Effector memory CD4-positive, alpha-beta T cell (primary cell): ENCODE measurements at regions not wholly inside any gene's neighbourhood (a gene's known extent, or its start where the extent isn't known, plus 50 kb on each side); places are given as distances from the start of the nearest gene placed in this dataset.

Experiments
- DNase-seq, 3 donors: peaks; one replicate each; pipeline ENCODE4 v3.0.0-alpha.2; 2020
- H3K27ac ChIP-seq: 2 replicates; pipeline ENCODE4 v1.7.0; 2013; ENCODE audit warnings: mild to moderate bottlenecking, low read length, moderate library complexity; ENCODE audit not compliant: insufficient read depth, poor library complexity, severe bottlenecking
- H3K27me3 ChIP-seq: replicated peaks from 2 replicates; pipeline ENCODE4 v1.7.0; 2013; ENCODE audit warnings: mild to moderate bottlenecking, low read length; ENCODE audit not compliant: insufficient read depth, control insufficient read depth, poor library complexity, severe bottlenecking
- H3K36me3 ChIP-seq: 2 replicates; pipeline ENCODE4 v1.7.0; 2013; ENCODE audit warnings: mild to moderate bottlenecking, low read length, moderate library complexity; ENCODE audit not compliant: control insufficient read depth, insufficient read depth
- H3K4me1 ChIP-seq: 2 replicates; pipeline ENCODE4 v1.7.0; 2013; ENCODE audit warnings: low read length, mild to moderate bottlenecking; ENCODE audit not compliant: control insufficient read depth, insufficient read depth, poor library complexity, severe bottlenecking
- H3K4me3 ChIP-seq: 2 replicates; pipeline ENCODE4 v1.7.0; 2013; ENCODE audit warnings: low read length, low read depth, mild to moderate bottlenecking; ENCODE audit not compliant: insufficient read depth, poor library complexity, severe bottlenecking
- H3K9me3 ChIP-seq: 2 replicates; pipeline ENCODE4 v1.7.0; 2013; ENCODE audit warnings: mild to moderate bottlenecking, low read length, moderate library complexity; ENCODE audit not compliant: control insufficient read depth

DNA sequence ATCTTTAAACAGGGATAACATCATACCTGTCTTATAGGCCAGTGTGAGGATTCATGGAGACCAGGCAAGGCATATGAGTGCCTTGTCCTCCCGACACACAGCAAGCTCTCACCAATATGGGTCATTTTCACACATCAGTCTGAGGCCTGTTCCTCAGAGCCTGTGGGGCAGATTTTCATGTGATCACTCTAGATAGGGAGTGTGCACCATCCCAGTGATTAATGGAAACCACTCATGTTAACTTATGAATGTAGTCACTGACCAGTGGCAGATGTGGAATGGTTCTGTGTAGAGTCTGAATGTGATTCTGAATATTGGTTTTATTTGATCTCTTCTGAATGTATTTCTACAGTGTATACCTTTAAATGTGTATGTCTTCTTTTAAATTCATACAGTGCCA lies 219.7 kb upstream of the SFSWAP start:
- Histone ChIP-seq H3K36me3 (no peaks in the 10 kb centered on the region), H3K27me3 (no peaks in the 10 kb centered on the region), H3K4me3 (no peak overlapping the region), H3K9me3 (no peaks in the 10 kb centered on the region), H3K27ac (no peak overlapping the region), H3K4me1 (no peaks in the 10 kb centered on the region)
- DNase-seq = no peak

DNA sequence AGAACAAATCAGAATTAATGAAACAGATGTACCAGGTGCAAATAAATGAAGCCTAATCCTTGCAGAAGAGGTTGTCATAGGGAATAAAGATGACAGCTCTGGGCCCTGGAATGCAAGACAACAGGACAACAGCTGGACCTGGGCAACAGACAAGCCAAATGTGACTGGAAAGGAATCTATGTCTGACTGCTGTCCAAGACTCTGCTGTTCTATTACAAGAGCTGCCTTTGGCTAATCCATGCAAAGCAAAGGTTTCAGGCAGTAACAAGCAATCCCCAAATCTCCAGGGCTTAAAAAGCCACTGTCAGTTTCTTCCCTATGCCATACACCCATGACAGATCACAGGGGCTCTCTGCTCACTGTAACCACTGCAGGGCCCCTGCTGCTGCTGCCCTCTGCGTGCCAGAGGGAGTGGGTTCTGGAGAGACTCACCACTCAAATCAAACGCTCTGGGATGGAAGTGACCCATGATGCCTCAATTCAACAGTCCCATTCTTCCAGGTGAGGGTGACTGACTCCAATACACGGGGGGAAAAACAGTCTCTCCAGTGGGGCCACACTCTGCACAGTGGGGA lies 218.9 kb upstream of the SFSWAP start:
- Histone ChIP-seq H3K9me3 (no peaks in the 10 kb centered on the region), H3K27me3 (no peaks in the 10 kb centered on the region), H3K36me3 (no peaks in the 10 kb centered on the region), H3K4me3 (no peak overlapping the region), H3K27ac (no peak overlapping the region), H3K4me1 (no peaks in the 10 kb centered on the region)
- no peak for DNase-seq

DNA sequence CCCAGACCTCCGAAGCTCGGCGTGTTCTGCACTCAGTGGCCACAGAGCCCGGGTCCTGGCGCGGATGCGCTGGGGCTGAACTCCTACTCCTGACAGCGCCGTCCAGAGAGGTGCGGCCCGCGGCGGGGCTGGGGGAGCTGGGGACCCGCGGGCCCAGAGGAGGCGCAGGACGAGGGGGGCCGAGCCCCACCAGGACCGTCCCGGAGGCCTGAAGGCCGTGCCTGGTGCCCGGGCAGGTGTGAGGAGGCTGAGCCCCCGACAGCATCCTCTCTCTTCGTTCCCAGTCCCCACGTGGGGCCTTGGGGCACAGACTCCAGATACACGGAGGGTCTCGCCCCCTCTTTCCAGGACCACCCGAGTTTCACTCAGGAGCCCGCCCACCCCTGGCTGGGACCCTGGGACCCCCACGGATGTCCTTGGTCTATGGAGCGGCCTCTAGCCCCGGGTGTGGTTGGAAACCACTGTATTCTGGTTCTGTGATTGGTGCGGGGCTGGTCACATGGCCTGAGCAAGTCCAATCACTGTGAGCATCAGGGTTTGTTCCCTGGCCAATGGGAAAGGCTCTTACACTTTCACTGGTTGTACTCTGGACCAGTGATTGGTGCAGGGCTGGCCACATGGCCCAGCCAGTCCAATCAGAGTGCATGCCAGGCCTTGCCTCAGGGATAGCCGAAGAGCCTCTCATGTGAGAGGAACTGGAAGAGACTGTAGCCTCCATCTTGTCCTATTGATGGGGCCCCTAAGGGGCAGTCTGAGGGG lies 217.6 kb upstream of the SFSWAP start:
- no peaks in the 10 kb centered on the region for H3K4me1 ChIP-seq
- H3K9me3 ChIP-seq = no peaks in the 10 kb centered on the region
- no peak overlapping the region for H3K4me3 ChIP-seq
- H3K27ac ChIP-seq = no peak overlapping the region
- no peak for DNase-seq
- H3K36me3 ChIP-seq = no peaks in the 10 kb centered on the region
- no peaks in the 10 kb centered on the region for H3K27me3 ChIP-seq

DNA sequence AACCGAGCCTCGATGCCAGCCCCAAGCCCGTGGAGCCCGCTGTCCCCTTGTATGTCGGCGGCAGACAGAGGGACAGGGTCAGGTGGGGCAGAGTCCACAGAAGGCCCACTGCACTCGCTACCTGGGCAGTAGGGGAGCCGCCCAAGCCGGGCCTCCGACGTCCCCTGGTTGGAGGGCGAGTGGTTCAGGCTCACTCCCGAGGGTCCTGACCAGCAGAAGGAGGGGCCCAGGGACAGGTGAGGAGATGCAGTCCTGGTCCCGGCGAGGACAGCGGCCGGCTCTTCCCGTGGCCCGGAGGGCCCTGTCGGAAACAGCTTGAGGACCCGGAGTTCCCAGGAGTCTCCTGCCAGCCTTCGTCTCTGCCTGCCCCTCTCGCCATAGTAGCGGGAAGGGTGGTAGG lies 216.7 kb upstream of the SFSWAP start:
- H3K27me3 ChIP-seq = no peaks in the 10 kb centered on the region
- no peak overlapping the region for H3K27ac ChIP-seq
- H3K4me3 ChIP-seq = no peak overlapping the region
- H3K9me3 ChIP-seq = no peaks in the 10 kb centered on the region
- H3K36me3 ChIP-seq = no peaks in the 10 kb centered on the region
- H3K4me1 ChIP-seq = no peaks in the 10 kb centered on the region
- no peak for DNase-seq

DNA sequence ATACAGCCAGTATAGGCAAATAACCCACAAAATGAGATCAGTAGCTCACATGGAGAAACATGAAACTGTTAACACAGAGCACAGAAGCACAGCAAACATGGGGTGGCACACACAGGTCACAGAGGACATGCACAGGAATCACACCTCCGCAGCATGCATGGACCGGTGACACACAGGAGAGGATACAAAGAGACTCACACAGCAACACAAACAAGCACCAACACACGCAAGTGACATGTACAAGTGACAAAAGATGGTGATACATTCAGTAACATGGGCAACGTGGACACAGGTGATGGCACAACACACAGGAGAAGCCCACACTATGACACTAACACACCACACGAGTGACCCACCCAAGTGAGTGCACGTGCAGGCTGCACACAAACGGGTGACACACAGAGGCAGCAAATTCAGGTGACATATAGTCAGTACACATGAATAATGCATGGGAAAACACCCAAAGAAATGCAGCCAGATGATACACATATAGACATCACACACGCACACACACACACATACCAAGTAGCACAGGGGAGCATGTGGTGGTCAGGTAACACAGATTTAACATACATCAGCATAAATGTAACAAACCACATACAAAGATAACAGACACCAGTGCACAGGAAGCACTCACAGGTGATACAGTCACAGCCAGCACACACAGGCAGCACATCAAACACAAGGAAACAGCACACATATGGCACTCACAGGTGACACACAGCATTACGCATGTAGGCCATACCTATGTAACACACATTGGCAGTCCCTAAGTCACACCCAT lies 216.0 kb upstream of the SFSWAP start:
- Histone ChIP-seq H3K4me1 (no peaks in the 10 kb centered on the region), H3K27ac (no peak overlapping the region), H3K36me3 (no peaks in the 10 kb centered on the region), H3K27me3 (no peaks in the 10 kb centered on the region), H3K4me3 (no peak overlapping the region), H3K9me3 (no peaks in the 10 kb centered on the region)
- DNase-seq = no peak

DNA sequence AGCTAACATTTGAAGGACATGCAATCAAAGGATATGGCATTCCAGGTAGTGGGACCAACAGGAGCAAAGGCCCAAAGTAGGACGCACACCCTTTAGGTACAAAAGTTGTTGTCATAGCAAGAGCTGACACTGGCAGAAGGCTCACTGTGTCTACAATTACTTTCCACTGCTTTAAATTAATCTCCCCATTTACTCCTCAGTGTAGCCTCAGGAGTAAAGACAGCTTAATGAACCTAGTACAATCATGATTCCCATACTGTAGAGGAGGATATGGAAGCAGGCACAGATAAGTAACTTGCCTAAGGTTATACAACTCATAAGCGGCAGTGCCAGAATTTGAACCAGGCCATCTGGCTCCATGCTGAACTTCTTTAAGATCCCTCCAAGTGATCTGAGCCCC lies 212.9 kb upstream of the SFSWAP start:
- Histone ChIP-seq H3K9me3 (no peaks in the 10 kb centered on the region), H3K36me3 (no peaks in the 10 kb centered on the region), H3K27me3 (no peaks in the 10 kb centered on the region), H3K4me1 (no peaks in the 10 kb centered on the region), H3K4me3 (no peak overlapping the region), H3K27ac (no peak overlapping the region)
- no peak for DNase-seq

DNA sequence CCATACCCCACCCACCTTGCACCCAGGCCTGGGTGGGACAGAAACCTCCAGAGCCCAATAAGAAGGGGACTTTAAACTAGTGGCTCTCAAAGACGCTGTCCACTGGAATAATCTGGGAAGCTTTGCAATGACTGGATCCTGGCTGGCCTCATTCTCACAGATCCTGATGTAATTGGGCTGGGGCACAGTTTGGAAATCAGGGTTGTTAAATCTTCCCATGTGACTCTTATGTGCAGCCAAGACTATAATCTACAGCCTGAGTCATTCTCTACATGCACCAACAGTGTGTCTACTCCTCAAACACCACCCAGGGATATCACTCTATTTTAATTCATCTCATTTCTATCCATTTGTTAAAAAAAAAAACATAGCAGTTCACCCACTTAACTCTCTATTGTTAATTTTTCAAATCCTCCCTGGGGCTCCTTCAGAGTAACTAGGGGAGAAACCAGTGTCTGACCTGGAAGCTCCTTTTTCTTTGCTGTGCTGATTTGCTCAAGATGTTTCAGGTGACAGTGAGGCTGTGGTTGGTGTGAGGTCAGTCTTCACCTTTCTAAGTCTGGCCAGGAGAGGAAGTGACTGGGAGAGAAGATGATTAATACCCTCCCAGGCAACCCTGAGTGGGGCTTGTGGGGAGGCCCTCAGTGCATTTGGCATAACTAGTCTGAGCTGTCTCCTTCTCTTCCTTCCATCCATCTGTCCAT lies 211.6 kb upstream of the SFSWAP start:
- Histone ChIP-seq H3K4me3 (no peak overlapping the region), H3K27ac (no peak overlapping the region), H3K36me3 (no peaks in the 10 kb centered on the region), H3K9me3 (no peaks in the 10 kb centered on the region), H3K27me3 (no peaks in the 10 kb centered on the region), H3K4me1 (no peaks in the 10 kb centered on the region)
- no peak for DNase-seq

DNA sequence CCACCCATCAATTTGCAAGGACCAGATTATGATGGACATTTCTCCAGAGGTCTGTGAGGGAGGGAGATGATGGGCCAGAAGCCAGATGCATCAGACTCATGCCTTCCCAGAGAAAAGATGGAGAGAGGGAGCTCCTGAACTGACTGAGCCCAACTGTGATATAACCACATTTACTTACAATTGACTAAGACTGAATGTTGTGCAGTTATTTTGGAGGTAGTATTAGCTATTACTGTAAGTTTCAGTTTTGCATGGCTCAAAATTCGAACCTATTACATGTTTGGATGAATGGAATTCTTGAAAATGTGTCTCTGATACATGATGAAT lies 211.1 kb upstream of the SFSWAP start:
- Histone ChIP-seq H3K36me3 (no peaks in the 10 kb centered on the region), H3K27me3 (no peaks in the 10 kb centered on the region), H3K9me3 (no peaks in the 10 kb centered on the region), H3K4me3 (no peak overlapping the region), H3K27ac (no peak overlapping the region), H3K4me1 (no peaks in the 10 kb centered on the region)
- DNase-seq = no peak

DNA sequence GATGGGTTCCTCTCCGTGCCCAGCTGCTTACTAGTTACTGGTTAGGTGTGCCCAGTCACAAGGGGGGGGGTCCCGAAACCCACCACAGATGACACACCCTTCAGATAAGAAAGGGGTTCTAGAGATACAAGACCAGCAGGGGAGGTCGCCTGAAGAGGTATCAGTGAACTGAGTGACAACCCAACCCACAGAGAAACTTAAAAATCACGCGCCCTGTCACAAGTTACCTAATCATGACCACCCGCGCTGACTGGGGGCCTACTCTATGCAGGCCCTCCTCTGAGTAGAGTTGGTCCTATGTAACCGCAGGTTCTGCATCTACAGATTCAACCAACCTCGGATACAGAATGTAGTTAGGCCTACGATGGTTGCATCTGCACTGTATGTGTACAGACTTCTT lies 210.3 kb upstream of the SFSWAP start:
- H3K27me3 ChIP-seq = no peaks in the 10 kb centered on the region
- H3K4me3 ChIP-seq = no peak overlapping the region
- no peaks in the 10 kb centered on the region for H3K9me3 ChIP-seq
- H3K27ac ChIP-seq = no peak overlapping the region
- H3K4me1 ChIP-seq = no peaks in the 10 kb centered on the region
- DNase-seq = no peak
- no peaks in the 10 kb centered on the region for H3K36me3 ChIP-seq

DNA sequence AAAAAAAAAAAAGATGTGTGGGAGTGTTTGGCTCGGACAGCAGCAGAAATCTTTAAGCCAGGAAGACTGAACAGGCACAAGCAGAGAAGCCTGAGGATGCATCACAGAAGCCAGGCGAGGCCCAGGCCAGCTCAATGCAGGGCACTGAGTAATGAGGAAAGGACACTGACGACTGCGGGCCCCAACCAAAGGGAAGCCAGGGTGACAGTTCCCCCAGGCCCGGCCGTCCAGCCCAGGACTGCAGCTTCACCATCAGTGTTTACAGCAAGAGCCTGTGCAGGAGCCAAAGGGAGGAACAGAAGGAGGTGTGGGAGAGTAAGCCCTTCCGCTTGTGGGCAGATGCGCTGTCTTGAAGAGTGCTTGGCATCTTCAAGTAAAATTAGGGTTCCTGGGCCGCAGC lies 205.3 kb upstream of the SFSWAP start:
- Histone ChIP-seq H3K27ac (no peak overlapping the region), H3K4me1 (no peaks in the 10 kb centered on the region), H3K27me3 (no peaks in the 10 kb centered on the region), H3K9me3 (no peaks in the 10 kb centered on the region), H3K4me3 (no peak overlapping the region), H3K36me3 (no peaks in the 10 kb centered on the region)
- no peak for DNase-seq
